Endothelial cell of hepatic sinusoid (primary cell): ENCODE measurements at regions not wholly inside any gene's neighbourhood (a gene's known extent, or its start where the extent isn't known, plus 50 kb on each side); places are given as distances from the start of the nearest gene placed in this dataset.

ENCODE experiments used
- in situ Hi-C: cut with HindIII; loops from 2 replicates; pipeline ENCODE4 v1.10.0; 2017; ENCODE audit warnings: low sequenced_read_pairs

DNA sequence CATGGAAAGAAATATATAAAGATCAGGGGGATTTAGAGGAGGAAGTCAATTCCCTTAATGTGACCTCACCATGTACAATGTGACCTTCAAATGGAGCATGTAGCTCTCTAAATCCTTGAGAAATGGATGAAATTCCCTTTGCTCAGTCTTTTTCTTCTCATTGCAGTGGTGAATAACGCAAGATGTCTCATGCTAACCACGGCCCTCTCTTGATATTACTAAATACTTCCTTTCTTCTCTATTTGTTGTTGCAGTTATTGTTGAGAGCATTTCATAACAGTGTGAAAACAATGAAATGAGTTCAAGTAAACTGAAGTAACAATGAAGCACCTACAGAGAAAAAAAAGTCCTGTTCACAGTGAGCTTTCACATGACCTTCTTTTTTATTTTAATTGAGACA, 55.6 kb downstream of the ZNF281 start:
- in situ Hi-C loops = loop anchor here (5.0 kb wide), 1 partner anchor 33 kb away; no protein-coding TSS in a partner anchor

GRCh38 chr1:200353232-200353631, 56.6 kb downstream of the ZNF281 start:
- in situ Hi-C loops = loop anchor here (5.0 kb wide), 1 partner anchor 34 kb away; no protein-coding TSS in a partner anchor

- in situ Hi-C loops = loop anchor here (5.0 kb wide), 1 partner anchor 35 kb away; no protein-coding TSS in a partner anchor
These were observed 57.8 kb downstream of the ZNF281 start for GRCh38 chr1:200351826-200352549.

DNA sequence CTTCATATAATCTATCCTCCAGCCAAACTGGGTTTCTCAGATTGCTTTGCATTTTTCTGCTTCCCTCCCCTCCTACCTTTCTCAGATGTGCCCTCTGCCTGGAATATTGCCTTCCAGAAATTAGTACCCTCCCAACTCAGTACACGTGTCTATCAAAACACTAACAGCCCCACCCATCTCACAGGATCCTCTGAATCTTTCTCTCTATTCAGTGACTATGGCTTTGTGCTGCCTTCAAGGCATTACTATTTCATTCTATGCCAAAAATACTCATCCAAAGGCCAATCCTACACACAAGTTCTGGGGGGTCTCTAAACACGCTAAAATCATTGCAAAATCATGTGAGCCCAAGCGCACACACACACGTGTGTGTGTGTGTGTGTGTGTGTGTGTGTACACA, 58.4 kb downstream of the ZNF281 start:
- in situ Hi-C loops = loop anchor here (5.0 kb wide), 1 partner anchor 36 kb away; no protein-coding TSS in a partner anchor

DNA sequence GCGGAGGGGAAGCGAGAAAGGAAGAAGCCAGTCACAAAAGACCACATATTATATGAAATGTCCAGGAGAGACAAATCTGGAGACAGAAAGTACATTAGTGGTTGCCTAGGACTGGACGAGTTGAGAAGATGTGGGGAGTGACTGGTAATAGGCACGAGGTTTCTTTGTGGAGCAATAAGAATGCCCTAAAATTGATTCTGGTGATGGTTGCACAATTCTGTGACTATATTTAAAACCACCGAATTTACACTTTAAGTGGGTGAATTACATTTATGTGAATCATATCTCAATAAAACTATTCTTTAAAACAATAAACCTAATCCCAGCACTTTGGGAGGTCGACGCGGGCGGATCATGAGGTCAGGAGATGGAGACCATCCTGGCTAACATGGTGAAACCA, 63.1 kb downstream of the ZNF281 start:
- in situ Hi-C loops = no loop called here

DNA sequence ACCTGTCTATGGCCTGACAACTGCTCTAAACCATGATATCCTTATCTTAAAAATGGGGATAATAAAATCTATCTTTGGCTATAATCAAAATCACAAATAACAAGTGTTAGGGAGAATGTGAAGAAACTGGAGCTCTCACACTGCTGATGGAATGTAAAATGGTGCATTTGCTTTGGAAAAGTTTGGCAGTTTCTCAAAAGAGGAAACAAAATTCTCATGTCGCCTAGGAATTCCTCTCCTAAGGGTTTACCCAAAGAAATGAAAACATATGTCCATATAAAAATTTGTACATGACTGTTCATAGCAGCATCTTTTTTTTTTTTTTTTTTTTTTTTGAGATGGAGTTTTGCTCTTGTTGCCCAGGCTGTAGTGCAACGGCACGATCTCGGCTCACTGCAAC, 64.3 kb downstream of the ZNF281 start:
- in situ Hi-C loops = no loop called here

DNA sequence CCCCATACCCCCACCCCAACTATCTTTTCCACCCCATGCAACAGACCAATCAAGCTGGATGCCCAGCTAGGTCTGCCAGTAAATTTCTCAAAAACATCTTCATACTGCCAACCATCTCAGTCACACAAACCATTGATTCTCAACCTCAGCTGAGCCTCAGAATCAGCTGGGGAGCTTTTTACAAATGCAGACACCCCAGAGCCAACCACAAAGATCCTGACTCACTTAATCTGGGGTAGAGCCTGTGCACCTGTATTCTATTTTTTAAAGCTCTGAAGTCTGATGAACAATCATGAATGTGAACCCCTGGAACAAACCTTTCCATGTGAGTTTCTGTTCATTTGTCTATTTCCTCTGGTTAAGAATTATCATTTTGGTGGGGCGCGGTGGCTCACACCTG, 66.0 kb downstream of the ZNF281 start:
- in situ Hi-C loops = no loop called here

- in situ Hi-C loops = no loop called here
These were observed 67.1 kb downstream of the ZNF281 start for GRCh38 chr1:200342511-200343311.

DNA sequence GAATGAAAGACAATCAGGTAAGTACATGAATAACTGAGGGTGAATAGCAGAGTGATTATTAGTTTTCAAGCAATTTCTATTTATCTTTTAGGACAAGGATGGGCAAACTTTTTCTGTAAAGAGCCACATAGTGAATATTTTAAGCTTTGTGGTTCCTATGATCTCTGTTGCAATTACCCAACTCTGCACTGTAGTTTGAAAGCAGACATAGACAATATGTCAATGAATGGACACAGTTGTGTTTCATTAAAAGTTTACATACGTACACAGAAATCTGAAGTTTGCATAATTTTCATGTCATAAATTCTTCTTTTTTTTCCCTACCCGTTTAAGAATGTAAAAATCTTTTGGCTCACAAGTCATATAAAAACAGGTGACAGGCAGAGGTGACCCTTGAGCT, 71.4 kb downstream of the ZNF281 start:
- in situ Hi-C loops = loop anchor here (5.0 kb wide), 1 partner anchor 34 kb away; no protein-coding TSS in a partner anchor

- in situ Hi-C loops = loop anchor here (5.0 kb wide), 1 partner anchor 34 kb away; no protein-coding TSS in a partner anchor
These were observed 72.0 kb downstream of the ZNF281 start for GRCh38 chr1:200337831-200338230.

GRCh38 chr1:200337410-200337809, 72.4 kb downstream of the ZNF281 start:
- in situ Hi-C loops = loop anchor here (5.0 kb wide), 1 partner anchor 35 kb away; no protein-coding TSS in a partner anchor

- in situ Hi-C loops = loop anchor here (5.0 kb wide), 1 partner anchor 35 kb away; no protein-coding TSS in a partner anchor
These were observed 72.9 kb downstream of the ZNF281 start for GRCh38 chr1:200336901-200337391.

DNA sequence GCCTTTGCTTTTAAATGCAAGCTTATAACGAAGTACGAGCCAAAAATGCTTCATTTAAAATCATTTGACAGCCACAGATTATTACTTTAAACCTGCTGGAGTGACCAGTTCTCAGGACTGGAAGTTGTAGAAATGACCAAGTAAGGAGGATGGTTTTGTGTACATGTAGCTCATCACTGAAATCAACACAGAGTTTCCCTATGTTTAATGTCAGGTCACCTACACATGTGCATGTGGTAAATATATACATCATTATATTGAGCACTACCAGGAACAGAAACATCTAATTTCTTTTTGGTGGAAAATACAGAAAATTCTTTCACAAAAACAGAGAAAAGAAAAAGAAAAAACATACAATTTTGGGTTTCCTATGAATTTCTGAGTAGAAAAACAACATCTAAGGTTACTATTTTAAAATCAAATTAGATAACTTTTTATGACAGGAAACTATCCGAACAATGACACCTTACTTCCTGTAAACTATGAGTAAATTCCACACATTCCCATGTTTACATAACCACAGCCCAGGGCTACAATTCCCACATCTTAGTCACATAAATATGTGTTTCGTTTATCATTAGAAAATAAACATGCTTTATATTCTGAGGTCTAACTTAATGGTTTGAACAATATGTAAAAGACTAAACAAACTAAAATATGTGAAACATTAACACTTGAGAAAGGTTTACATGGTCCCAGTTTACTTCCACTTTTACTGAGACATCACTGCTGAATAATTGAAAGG, 73.6 kb downstream of the ZNF281 start:
- in situ Hi-C loops = loop anchor here (5.0 kb wide), 1 partner anchor 36 kb away; no protein-coding TSS in a partner anchor

- in situ Hi-C loops = loop anchor here (5.0 kb wide), 1 partner anchor 38 kb away; no protein-coding TSS in a partner anchor
These were observed 75.1 kb downstream of the ZNF281 start for GRCh38 chr1:200334661-200335256.

DNA sequence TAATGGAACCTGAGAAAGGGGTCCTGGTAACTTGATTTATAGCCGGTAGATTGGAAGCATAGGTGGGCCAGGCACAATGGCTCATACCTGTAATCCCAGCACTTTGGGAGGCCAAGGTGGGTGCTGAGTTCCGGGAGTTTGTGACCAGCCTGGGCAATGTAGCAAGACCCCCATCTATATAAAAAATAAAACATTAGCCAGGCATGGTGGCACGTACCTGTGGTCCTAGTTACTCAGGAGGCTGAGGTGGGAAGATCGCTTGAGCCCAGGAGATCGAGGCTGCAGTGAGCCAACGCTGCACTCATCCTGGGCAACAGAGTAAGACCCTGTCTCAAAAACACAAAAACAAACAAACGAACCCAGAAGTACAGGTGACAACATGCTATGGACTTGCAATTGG, 76.5 kb downstream of the ZNF281 start:
- in situ Hi-C loops = no loop called here

GRCh38 chr1:200332716-200333115, 77.1 kb downstream of the ZNF281 start:
- in situ Hi-C loops = no loop called here

- in situ Hi-C loops = no loop called here
These were observed 79.0 kb downstream of the ZNF281 start for GRCh38 chr1:200330741-200331428.

DNA sequence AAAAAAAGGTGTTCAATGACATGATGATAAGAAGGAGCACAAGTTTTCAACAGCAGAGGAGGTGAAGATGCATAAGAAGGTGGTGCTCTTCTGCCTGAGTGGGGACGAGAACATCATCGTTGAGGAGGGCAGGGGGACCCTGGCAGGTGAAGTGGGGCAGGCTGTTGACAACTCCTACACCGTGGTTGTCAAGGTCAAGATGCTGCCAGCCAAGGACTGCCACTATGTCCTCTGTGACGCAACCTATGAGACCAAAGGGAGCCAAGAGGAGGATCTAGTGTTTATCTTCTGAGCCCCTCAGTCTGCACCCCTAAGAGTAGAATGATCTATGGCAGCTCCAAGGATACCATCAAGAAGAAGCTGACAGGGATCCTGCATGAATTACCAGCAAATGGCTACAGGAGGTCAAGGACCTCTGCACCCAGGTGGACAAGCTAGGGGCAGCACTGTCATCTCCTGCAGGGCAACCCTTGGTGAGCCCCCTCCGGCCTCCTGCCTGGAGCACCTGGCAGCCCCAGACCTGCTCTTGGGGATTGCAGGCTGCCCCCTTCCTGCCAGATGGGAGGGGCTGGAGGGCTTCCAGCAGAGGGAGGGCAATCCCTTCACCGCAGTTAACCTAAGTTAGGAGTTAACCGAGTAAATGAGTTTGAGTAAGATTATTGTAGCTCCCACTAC, 80.5 kb downstream of the ZNF281 start:
- in situ Hi-C loops = no loop called here

GRCh38 chr1:200328379-200328778, 81.5 kb downstream of the ZNF281 start:
- in situ Hi-C loops = no loop called here
